Colonic mucosa (tissue), 4 donors: ENCODE measurements at regions not wholly inside any gene's neighbourhood (a gene's known extent, or its start where the extent isn't known, plus 50 kb on each side); places are given as distances from the start of the nearest gene placed in this dataset.

Source experiments
- DNase-seq: peaks from one replicate; pipeline ENCODE4 v3.0.0-alpha.2; 2020
- H3K27ac ChIP-seq: fragments of 200-600 bp; one replicate; pipeline ENCODE4 v1.8.0; 2021
- H3K27me3 ChIP-seq: fragments of 200-600 bp; one replicate; pipeline ENCODE4 v1.8.0; 2021
- H3K36me3 ChIP-seq: fragments of 200-600 bp; one replicate; pipeline ENCODE4 v1.8.0; 2021
- H3K4me1 ChIP-seq: fragments of 200-600 bp; one replicate; pipeline ENCODE4 v1.8.0; 2021; ENCODE audit warnings: mild to moderate bottlenecking
- H3K4me3 ChIP-seq: fragments of 200-600 bp; one replicate; pipeline ENCODE4 v1.8.0; 2021
- H3K9ac ChIP-seq, 2 donors: one replicate each; pipeline ENCODE4 v1.7.0; 2013; ENCODE audit warnings: control low read depth in 2 of 2, low read depth in 2 of 2, low read length in 2 of 2
- H3K9me3 ChIP-seq: fragments of 200-600 bp; one replicate; pipeline ENCODE4 v1.8.0; 2021
- intact Hi-C: fragments of 100-400 bp; cut with DNase I; formaldehyde crosslinking; loops from one replicate; pipeline ENCODE4 v1.14.1; 2022
- TF ChIP-seq, protein P1 (sequence below): fragments of 200-600 bp; IDR thresholded peaks from one replicate; pipeline ENCODE4 v1.8.0; 2022; ENCODE audit warnings: antibody characterized with exemption, mild to moderate bottlenecking
- donor health status: healthy.
- donor health status: DM: no; HTN: no; CAD: no.
- donor health status: DM: no; HTN: no; CAD: no.

DNA sequence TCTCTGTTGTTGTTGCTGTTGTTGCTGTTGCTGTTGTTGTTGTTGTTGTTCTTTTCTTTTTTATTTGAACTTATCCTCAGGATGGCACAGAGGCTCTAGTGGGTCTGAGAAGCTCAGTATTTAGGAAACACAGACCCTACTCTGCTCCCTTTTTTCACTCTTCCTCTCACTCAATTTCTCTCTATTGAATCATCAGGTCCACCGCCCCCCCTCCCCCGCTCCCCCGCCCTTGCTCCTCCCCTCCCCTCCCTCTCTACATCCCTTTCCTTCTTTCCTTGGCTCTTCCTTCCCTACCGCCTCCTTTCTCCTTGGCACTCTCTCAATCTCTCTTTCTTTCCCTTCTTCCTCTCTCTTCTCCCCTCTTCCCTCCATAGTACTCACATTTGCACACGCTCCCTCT lies 218.5 kb upstream of the ZC3H12A start:
- intact Hi-C loops, result no loop called here
- TF ChIP-seq, protein P1, sequence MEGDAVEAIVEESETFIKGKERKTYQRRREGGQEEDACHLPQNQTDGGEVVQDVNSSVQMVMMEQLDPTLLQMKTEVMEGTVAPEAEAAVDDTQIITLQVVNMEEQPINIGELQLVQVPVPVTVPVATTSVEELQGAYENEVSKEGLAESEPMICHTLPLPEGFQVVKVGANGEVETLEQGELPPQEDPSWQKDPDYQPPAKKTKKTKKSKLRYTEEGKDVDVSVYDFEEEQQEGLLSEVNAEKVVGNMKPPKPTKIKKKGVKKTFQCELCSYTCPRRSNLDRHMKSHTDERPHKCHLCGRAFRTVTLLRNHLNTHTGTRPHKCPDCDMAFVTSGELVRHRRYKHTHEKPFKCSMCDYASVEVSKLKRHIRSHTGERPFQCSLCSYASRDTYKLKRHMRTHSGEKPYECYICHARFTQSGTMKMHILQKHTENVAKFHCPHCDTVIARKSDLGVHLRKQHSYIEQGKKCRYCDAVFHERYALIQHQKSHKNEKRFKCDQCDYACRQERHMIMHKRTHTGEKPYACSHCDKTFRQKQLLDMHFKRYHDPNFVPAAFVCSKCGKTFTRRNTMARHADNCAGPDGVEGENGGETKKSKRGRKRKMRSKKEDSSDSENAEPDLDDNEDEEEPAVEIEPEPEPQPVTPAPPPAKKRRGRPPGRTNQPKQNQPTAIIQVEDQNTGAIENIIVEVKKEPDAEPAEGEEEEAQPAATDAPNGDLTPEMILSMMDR, result no peak
- H3K27me3 ChIP-seq, result no peaks in the 10 kb centered on the region
- no peaks in the 10 kb centered on the region for H3K9me3 ChIP-seq
- no peaks in the 10 kb centered on the region for H3K4me1 ChIP-seq
- H3K27ac ChIP-seq, result no peak overlapping the region
- no peak overlapping the region for H3K4me3 ChIP-seq
- H3K9ac ChIP-seq, result no peak overlapping the region
- no peak for DNase-seq
- no peaks in the 10 kb centered on the region for H3K36me3 ChIP-seq

DNA sequence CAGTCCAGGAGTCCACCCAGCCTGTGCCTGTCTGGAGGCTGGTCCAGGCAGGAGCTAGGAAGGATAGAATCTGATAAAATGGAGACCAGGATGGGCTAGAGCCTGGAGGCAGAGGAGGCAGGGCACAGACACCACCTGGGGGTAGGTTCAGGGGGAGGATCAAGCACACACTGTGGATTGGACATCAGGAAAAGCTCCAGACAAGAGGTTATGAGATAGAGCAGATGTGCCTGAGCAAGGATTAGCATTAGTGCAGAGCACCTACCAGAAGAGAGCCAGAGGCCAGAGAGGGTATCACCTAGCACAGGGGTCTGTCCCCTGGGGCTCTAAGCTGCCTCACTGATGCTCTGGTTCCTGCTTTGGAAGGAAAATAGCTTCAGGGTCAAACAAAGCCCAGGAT lies 216.7 kb upstream of the ZC3H12A start:
- Histone ChIP-seq H3K9me3 (no peaks in the 10 kb centered on the region), H3K4me3 (no peak overlapping the region), H3K9ac (no peak overlapping the region), H3K36me3 (no peaks in the 10 kb centered on the region), H3K27ac (no peak overlapping the region), H3K27me3 (no peaks in the 10 kb centered on the region), H3K4me1 (no peaks in the 10 kb centered on the region)
- intact Hi-C loops, result no loop called here
- DNase-seq, result no peak
- TF ChIP-seq, protein P1, result no peak

DNA sequence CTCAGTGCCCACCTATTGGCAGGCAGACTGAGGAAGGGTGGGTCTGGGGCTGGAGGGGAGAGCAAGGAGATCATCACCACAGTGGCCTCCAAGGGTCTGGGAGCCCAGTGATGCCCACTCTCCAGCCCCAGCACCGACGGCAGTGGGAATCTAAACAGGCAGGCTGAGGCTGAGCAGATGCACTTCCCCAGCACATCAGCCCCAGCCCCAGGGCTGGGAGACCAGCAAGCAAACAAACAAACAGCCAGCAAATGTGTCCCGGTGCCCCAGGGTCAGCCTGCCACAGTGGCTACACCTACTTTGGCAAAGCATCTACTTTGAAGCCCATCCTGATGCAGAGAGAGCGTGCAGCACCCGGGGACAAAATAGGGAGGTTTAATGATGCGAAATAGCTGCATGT lies 216.3 kb upstream of the ZC3H12A start:
- H3K27me3 ChIP-seq, result no peaks in the 10 kb centered on the region
- no peaks in the 10 kb centered on the region for H3K9me3 ChIP-seq
- H3K9ac ChIP-seq, result no peak overlapping the region
- DNase-seq, result no peak
- H3K4me3 ChIP-seq, result no peak overlapping the region
- intact Hi-C loops, result no loop called here
- H3K27ac ChIP-seq, result no peak overlapping the region
- TF ChIP-seq, protein P1, result no peak
- H3K36me3 ChIP-seq, result no peaks in the 10 kb centered on the region
- no peaks in the 10 kb centered on the region for H3K4me1 ChIP-seq

DNA sequence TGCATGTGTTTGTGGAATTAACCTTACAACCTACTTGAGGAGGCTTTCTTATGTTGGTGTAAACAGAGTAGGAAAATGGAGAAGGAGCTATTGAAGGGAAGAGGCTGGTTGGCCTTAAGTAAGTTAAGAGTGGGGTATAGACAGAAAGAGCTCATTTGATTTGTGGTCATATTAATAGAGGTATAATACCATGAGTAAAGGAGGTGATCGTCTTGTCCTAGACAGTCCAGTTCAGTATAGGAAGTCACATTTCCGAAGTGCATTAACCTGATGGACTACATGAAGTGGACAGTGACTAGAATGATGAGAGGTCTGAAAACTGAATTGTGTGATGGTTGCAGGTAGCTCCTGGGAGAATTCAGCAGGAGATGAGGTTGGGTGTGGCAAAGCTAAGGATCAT lies 215.4 kb upstream of the ZC3H12A start:
- intact Hi-C loops, result no loop called here
- H3K9ac ChIP-seq, result no peak overlapping the region
- no peaks in the 10 kb centered on the region for H3K27me3 ChIP-seq
- no peak overlapping the region for H3K27ac ChIP-seq
- TF ChIP-seq, protein P1, result no peak
- H3K9me3 ChIP-seq, result no peaks in the 10 kb centered on the region
- no peak for DNase-seq
- H3K4me3 ChIP-seq, result no peak overlapping the region
- H3K4me1 ChIP-seq, result no peaks in the 10 kb centered on the region
- H3K36me3 ChIP-seq, result no peaks in the 10 kb centered on the region

DNA sequence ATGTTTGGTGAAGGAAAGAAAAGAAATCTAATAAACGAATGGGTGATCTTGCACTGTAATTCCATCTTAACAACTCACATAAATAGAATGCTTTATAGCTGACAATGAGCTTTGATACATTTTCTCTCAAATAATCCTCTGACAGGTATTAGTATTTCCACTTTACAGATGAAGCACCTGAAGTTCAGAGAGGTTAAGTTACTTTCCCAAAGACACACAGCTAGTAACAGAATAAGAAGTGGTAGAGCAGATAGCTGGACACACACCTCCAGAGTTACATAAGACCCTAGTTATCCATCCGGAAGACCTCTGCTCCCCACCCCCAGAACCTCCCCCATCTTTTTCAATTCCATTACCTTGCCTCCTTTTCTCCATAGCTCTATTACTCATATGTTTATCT lies 213.3 kb upstream of the ZC3H12A start:
- no peak for DNase-seq
- H3K36me3 ChIP-seq, result no peaks in the 10 kb centered on the region
- H3K4me3 ChIP-seq, result no peak overlapping the region
- intact Hi-C loops, result no loop called here
- TF ChIP-seq, protein P1, result no peak
- no peak overlapping the region for H3K27ac ChIP-seq
- H3K9me3 ChIP-seq, result no peaks in the 10 kb centered on the region
- H3K27me3 ChIP-seq, result no peaks in the 10 kb centered on the region
- no peaks in the 10 kb centered on the region for H3K4me1 ChIP-seq
- no peak overlapping the region for H3K9ac ChIP-seq
